Neural progenitor cell (in vitro differentiated cells): ENCODE measurements at regions not wholly inside any gene's neighbourhood (a gene's known extent, or its start where the extent isn't known, plus 50 kb on each side); places are given as distances from the start of the nearest gene placed in this dataset.

Experiments
- CTCF ChIP-seq: fragments of 200-600 bp; sonication (generic); IDR thresholded peaks from 2 replicates; pipeline ENCODE4 v1.5.1; 2017; ENCODE audit warnings: antibody characterized with exemption, mild to moderate bottlenecking
- EZH2 ChIP-seq: fragments of 200-600 bp; sonication (generic); IDR thresholded peaks from 2 replicates; pipeline ENCODE4 v1.6.1; 2017; ENCODE audit warnings: antibody characterized with exemption, mild to moderate bottlenecking, moderate library complexity

GRCh38 chr3:4019501-4019900, 220.3 kb downstream of the LRRN1 start:
- TF ChIP-seq CTCF, result no peak
- TF ChIP-seq EZH2, result no peak
